NCI-H128 (cell line): ENCODE measurements at regions not wholly inside any gene's neighbourhood (a gene's known extent, or its start where the extent isn't known, plus 50 kb on each side); places are given as distances from the start of the nearest gene placed in this dataset.
"Not testable (repeated sequence)": the region's sequence is repeated elsewhere in the genome, so short reads cannot be mapped to it uniquely, and the experiment has no call there.

Experiments used
- DNase-seq: peaks from one replicate; lab custom pipeline; 2025; ENCODE audit not compliant: unreplicated experiment; lab: John Stamatoyannopoulos, UW

- no peak for DNase-seq
Observed at GRCh38 chr6:14216946-14217684, 99.5 kb downstream of the CD83 start.

- DNase-seq: no peak
Observed at GRCh38 chr6:14217728-14218518, 100.4 kb downstream of the CD83 start.

GRCh38 chr6:14218519-14218800, 100.9 kb downstream of the CD83 start:
- DNase-seq: no peak

- DNase-seq: no peak
Observed at GRCh38 chr6:14221564-14222279, 104.2 kb downstream of the CD83 start.

- no peak for DNase-seq
Observed at GRCh38 chr6:14222956-14223355, 105.4 kb downstream of the CD83 start.

GRCh38 chr6:14224359-14225103, 107.0 kb downstream of the CD83 start:
- DNase-seq: no peak

- DNase-seq: no peak
Observed at GRCh38 chr6:14226051-14226660, 108.6 kb downstream of the CD83 start.

- DNase-seq: no peak
Observed at GRCh38 chr6:14228571-14228970, 111.0 kb downstream of the CD83 start.

- no peak for DNase-seq
Observed at GRCh38 chr6:14231071-14231483, 113.5 kb downstream of the CD83 start.

GRCh38 chr6:14231501-14232280, 114.1 kb downstream of the CD83 start:
- DNase-seq: no peak

GRCh38 chr6:14232889-14233288, 115.3 kb downstream of the CD83 start:
- no peak for DNase-seq

GRCh38 chr6:14235653-14236356, 118.2 kb downstream of the CD83 start:
- DNase-seq: no peak

- no peak for DNase-seq
Observed at GRCh38 chr6:14239097-14239496, 121.5 kb downstream of the CD83 start.

- DNase-seq: no peak
Observed at GRCh38 chr6:14240411-14241166, 123.0 kb downstream of the CD83 start.

- no peak for DNase-seq
Observed at GRCh38 chr6:14241255-14242070, 123.9 kb downstream of the CD83 start.

- not testable (repeated sequence) for DNase-seq
Observed at GRCh38 chr6:14242912-14243311, 125.3 kb downstream of the CD83 start.

GRCh38 chr6:14243597-14243996, 126.0 kb downstream of the CD83 start:
- no peak for DNase-seq

GRCh38 chr6:14246876-14247275, 129.3 kb downstream of the CD83 start:
- DNase-seq: no peak
